Femur (tissue), 1 donor: ENCODE measurements at regions not wholly inside any gene's neighbourhood (a gene's known extent, or its start where the extent isn't known, plus 50 kb on each side); places are given as distances from the start of the nearest gene placed in this dataset.
"Not testable (repeated sequence)": the region's sequence is repeated elsewhere in the genome, so short reads cannot be mapped to it uniquely, and the experiment has no call there.

ENCODE experiments used
- DNase-seq: peaks from one replicate; pipeline ENCODE4 v3.0.0-alpha.2; 2017

GRCh38 chr13:59038824-59039223, 1124.9 kb downstream of the DIAPH3 start:
- no peak for DNase-seq

- DNase-seq, result no peak
These were observed 1120.7 kb downstream of the DIAPH3 start for GRCh38 chr13:59043016-59043415.

DNA sequence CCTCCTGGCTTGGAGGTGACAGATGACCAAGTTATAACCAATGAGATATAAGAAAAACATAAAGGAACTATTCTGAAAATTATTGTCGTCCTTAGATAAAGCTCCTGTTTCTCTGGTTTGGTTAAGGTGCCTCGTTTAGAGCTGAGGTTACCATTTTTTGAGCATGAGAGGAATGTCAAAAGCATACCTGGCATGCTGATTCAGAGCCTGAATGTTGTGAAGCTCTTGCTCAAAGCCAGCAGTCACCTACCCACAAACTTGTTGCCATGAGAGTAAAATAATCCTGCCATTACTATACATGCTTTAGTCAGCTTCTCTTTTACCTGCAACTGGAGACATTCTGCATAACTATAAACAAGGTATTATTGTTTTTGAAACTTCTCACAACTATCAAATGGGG, 1116.2 kb downstream of the DIAPH3 start:
- no peak for DNase-seq

- DNase-seq, result no peak
These were observed 1102.1 kb downstream of the DIAPH3 start for GRCh38 chr13:59061621-59062020.

DNA sequence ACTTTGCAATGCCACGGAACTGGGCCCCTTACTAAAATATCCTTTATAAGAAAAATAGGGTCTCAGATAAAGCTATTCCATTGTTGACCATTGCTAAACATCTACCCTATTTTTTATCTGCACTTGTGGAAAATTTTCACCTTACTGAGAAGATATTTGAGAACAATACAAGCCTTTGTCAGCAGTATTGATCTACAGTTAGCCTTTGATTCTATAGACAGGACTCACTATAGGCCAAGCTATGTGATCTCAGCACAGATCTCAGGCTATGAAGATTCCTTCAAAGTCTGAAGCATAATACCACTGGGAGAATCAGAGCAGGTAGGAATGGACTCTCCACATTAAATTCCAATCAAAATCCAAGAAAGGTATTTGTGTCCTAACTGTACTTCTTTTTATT, 1099.7 kb downstream of the DIAPH3 start:
- DNase-seq, result no peak

DNA sequence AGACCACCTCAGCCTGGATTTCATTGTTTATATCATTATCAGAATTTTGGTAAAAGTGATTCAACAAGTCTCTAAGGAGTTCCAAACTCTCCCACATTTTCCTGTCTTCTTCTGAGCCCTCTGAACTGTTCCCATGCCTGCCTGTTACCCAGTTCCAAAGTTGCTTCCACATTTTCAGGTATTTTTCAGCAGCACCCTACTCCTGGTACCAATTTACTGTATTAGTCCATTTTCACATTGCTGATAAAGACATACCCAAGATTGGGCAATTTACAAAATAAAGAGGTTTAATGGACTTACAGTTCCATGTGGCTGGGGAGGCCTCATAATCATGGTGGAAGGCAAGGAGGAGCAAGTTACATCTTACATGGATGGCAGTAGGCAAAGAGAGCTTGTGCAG, 1087.3 kb downstream of the DIAPH3 start:
- not testable (repeated sequence) for DNase-seq

DNA sequence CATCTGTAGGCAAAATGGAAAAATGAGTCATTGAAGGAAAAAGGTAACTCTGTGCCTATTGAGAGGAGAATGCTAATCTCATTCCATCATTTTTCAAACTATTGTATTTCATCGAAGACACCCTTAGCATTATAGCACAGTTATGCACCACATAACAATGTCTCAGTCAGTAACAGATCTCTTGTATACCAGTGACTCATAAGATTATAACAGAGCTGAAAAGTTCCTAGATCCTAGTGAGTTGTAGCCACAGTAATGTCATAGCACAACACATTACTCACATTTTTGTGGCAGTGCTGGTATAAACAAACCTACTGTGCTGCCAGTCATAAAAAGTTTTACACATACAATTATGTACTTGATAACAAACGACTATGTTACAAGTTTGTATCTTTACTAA, 1077.6 kb downstream of the DIAPH3 start:
- DNase-seq, result no peak

- DNase-seq, result no peak
These were observed 1075.0 kb downstream of the DIAPH3 start for GRCh38 chr13:59088716-59089115.

- no peak for DNase-seq
These were observed 1069.5 kb downstream of the DIAPH3 start for GRCh38 chr13:59094181-59094580.

DNA sequence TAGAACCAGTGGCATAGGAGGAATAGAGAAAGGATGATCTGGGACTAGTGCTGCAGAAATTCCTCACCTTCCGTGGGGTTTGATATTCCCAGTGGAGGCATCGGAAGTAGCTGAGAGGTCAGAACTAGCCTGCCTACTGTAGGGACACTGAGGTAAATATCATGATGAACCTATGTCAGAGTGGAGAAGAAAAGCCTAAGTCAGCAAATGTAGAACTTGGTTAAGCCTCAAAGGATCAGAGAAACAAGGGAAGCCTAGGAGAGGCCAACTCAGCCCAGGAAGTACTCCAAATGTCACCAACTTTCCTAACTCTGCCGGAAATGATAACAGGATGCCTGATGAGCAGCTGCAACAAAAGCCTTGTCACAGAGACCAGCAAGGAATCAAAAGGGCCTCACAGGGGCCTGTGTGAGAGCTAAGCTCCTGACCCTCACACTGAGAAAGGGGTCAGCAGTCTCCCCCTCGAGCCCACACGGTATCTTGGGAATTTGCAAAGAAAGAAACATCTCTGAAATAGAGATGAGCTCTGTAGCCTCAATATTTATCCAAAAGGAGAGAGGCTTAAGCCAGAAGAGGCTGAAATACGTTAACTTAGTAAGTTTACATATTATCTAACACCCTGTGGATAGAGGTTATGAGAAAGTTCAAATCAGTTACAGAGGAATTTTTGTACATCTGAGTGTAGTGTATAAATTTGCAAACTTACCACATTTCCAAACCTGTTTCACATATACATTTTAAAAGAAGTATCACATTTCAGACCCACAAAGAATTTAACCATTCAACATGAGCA, 1064.3 kb downstream of the DIAPH3 start:
- DNase-seq, result no peak

GRCh38 chr13:59103004-59103768, 1060.5 kb downstream of the DIAPH3 start:
- DNase-seq, result no peak

DNA sequence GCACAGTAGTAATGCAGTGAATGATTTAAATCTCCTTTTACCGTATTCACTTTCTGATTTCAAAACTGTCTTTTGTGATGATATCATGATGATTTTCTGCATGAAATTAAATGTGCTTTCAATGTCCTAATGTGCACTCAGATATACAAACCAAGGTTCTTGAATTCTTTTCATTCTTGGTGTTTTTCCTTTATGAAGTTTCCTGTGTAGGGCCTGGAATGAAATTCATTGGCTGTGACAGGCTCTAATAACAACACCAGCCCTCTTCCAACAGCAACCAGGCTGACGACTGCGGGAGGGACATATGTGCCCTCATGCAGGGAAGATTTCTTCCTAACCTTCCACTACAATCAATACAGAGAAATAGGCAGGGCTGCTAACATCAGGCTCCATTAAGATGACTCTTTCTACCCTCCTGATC, 1052.0 kb downstream of the DIAPH3 start:
- DNase-seq, result no peak

DNA sequence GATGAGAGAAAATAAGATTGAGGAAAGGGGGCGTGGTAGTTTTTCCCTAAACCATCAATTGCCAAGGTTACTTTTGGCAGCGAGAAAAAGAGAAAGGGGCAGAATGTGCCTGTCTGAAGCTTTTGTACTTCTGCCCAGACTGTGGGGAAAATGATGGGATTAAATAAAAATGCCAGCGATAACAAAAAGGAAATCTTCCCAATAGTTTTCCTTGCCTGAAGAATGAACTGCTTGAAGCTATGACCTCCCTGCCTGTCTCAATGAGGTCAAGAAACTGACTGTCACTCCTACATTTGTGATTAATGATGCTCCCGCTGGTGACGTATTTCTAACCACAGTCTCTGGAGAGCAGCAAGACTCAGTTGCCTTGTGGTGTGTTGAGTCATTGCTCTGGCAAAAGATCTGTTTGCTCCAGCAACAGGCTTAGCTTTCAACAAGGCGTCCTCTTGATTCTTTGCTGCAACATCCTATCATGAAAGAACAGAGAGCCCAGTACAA, 1051.5 kb downstream of the DIAPH3 start:
- peak; percentile 38 for DNase-seq

- DNase-seq, result no peak
These were observed 1044.3 kb downstream of the DIAPH3 start for GRCh38 chr13:59119475-59119874.

DNA sequence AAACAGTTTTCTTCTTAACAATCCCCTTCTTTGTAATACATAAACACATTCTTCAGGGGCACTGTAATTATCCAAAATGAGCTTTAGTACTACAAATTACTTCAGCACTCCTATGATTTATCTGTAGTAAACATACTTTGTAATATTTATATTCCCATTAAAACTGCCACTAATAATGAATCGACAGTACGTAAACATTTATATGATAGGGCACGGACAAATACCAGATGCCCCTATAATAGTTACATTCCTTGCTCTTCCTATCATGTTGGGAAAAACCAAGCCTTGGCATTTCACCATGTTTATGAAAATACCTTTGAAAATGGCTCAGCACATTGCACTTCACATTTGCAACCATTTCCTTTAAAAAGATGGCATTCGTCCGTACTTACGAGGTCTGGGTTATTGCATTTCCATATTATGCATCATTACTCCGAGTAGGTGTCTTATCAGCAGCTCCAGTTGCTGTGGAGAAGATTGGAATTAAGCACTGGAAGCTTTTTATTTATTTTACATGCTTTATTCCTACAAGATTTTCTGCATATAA, 1043.4 kb downstream of the DIAPH3 start:
- DNase-seq, result no peak

DNA sequence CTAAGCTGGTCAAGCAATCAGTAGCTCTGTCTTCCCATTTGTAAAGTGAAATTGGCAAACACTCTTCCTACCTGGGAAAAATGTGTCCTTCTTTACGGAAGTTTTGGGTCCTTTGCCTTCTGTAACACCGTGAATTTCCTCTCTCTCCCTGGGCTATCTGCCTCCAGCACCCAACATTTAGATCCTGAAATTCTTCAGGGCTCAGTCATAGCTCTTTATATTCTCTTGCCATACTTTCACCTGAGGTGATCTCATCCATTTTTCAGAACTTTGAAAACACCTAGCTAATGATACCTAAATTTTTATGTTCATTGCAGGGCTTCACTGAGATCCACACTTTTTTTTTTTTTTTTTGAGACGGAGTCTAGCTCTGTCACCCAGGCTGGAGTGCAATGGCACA, 1042.2 kb downstream of the DIAPH3 start:
- no peak for DNase-seq

DNA sequence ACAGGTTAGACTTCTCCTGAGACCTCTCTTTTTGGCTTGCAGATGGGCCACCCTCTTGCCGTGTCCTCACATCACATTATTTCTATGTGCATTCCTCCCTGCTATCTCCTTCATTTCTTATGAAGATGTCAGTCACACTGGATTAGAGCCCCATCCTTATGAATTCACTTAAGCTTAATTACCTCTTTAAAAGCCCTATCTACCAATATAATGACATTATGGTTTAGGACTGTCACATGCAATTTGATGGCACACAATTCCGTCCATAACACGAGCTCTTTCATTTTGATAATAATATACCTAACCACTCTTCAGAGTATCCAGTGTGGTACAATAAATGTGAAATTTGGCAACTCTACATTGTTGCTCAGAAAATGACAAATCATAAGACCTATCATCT, 1037.3 kb downstream of the DIAPH3 start:
- DNase-seq, result no peak

DNA sequence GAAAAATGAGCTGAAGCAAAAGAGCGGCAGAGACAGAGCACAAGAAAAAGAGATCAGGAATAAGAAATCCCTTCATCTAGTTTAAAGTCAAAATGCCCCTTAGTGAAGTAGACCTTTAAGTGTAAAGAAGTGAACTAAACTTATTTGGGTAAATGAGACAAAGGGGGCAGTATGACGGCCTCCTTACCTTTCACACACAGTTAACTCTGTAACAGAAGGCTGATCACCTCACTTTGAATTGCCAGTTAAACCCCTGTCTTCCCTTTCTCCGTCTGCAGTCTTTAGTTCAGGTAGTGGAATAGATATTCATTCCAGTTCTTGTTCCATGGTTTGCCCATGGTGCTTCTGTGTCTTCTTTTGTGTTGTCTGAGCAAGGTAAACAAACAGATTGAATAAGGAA, 1029.8 kb downstream of the DIAPH3 start:
- DNase-seq, result no peak

DNA sequence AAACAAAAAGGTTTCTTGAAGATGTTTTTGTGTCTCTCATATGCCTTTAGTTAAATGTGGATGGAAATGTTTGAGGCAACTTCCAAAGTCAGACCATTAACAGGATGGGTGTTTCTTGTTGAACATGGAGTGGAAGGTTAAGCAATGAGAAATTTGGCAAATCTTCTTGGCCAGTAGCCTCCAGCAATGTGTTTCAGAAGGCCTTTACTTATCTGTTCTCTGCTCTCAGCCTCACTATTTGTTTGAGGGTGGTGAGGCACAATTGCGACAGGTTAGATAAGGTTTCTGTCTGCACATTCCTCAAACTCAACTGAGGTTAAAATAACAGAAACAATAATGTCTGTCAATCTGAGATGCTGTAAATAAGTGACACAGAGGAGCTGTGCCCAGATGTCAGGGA, 1019.0 kb downstream of the DIAPH3 start:
- no peak for DNase-seq

DNA sequence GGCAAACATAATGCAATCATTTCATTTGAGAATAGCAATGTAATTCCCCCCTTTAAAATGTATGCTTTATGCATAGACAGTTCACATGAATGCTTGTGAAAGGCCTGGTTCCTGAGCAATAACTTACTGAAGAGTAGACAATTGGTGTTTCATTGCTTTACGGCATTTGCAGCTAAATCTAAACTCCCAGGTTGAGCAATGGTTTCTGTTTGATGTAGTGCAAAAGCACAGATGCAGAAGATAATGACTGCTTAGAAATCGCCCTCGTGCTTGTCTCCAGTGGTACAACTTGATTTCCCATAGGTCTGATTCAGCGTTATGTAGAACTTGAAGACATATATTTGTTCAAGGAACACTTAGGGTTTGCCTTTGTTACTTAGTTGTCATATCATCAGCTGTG, 1018.3 kb downstream of the DIAPH3 start:
- DNase-seq, result no peak

GRCh38 chr13:59157181-59157580, 1006.5 kb downstream of the DIAPH3 start:
- no peak for DNase-seq

DNA sequence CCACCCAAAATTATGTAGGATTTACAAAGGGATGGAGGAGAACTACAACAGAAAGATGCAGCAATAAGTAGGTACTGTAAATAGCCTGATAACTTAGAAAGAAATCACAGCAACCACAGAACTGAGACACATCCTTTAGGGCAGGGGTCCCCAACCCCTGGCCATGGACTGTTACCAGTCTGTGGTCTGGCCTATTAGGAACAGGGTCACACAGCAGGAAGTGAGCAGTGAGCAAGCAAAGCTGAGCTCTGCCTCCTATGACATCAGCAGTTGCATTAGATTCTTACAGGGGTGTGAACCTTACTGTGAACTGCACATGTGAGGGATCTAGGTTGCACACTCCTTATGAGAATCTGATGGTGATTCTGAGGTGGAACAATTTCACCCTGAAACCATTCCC, 997.6 kb downstream of the DIAPH3 start:
- DNase-seq, result no peak

GRCh38 chr13:59172076-59172475, 991.7 kb downstream of the DIAPH3 start:
- DNase-seq, result no peak

- DNase-seq, result no peak
These were observed 987.0 kb downstream of the DIAPH3 start for GRCh38 chr13:59176775-59177174.
